Fibroblast of lung (primary cell): ENCODE measurements at regions not wholly inside any gene's neighbourhood (a gene's known extent, or its start where the extent isn't known, plus 50 kb on each side); places are given as distances from the start of the nearest gene placed in this dataset.

Experiments
- CTCF ChIP-seq, 2 donors: IDR thresholded peaks in 1 of 2; conservative IDR thresholded peaks in 1 of 2; 1 replicate in 1 of 2; 2 replicates in 1 of 2; pipeline ENCODE4 v1.5.1; 2011 to 2012; ENCODE audit warnings: low read length in 2 of 2, control low read depth in 1 of 2, inconsistent platforms in 1 of 2, low read depth in 1 of 2, mild to moderate bottlenecking in 1 of 2
- EZH2 ChIP-seq: IDR thresholded peaks from 2 replicates; pipeline ENCODE4 v1.5.1; 2012; ENCODE audit warnings: low read length, control low read depth, mild to moderate bottlenecking; ENCODE audit errors: missing control alignments

- TF ChIP-seq CTCF (conservative IDR thresholded peaks at IDR 0.05 in 1 of 2, IDR thresholded peaks at IDR 0.05 in 1 of 2; ENCODE audit: low read depth in 1 of 2, low read length in 2 of 2) (no peak), EZH2 (no peak)
Observed at GRCh38 chr2:55759271-55759921, 65.8 kb upstream of the PNPT1 start.
